Lower leg skin (tissue), 3 donors: ENCODE measurements at regions not wholly inside any gene's neighbourhood (a gene's known extent, or its start where the extent isn't known, plus 50 kb on each side); places are given as distances from the start of the nearest gene placed in this dataset.

ENCODE experiments used
- CTCF ChIP-seq, 3 donors: fragments of 450-650 bp; IDR thresholded peaks; one replicate each; pipeline ENCODE4 v1.5.1; 2016; ENCODE audit warnings: antibody characterized with exemption in 3 of 3, mild to moderate bottlenecking in 3 of 3, moderate library complexity in 2 of 3
- POLR2A ChIP-seq, 2 donors: fragments of 450-650 bp; IDR thresholded peaks; one replicate each; pipeline ENCODE4 v1.6.1; 2016 to 2017; ENCODE audit warnings: antibody characterized with exemption in 2 of 2, mild to moderate bottlenecking in 1 of 2, moderate library complexity in 1 of 2

DNA sequence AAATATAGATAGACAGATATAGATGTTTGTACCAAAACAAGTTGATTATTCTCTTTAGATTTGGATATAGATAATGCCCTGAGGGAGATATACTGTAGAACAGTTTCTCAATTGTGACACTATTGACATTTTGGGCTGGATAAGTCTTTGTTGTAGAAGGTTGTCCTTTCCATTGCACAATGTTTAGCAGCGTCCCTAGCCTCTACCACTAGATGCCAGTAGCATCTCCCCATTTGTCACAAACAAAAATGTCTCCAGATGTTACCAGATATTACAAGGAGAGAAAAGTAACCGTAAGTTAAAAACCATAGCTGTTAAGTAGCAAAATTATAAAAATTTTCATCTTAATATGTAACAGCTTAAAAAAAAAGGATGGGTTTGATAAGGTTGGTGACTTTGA is 2595.3 kb downstream of the ARAP2 start:
- TF ChIP-seq CTCF (IDR thresholded peaks at IDR 0.05) (no peak), POLR2A (IDR thresholded peaks at IDR 0.05) (no peak)
